Thoracic aorta (tissue), 2 donors: ENCODE measurements at regions not wholly inside any gene's neighbourhood (a gene's known extent, or its start where the extent isn't known, plus 50 kb on each side); places are given as distances from the start of the nearest gene placed in this dataset.
"Not testable (repeated sequence)": the region's sequence is repeated elsewhere in the genome, so short reads cannot be mapped to it uniquely, and the experiment has no call there.

Source experiments
- ATAC-seq: fragments of 150-250 bp; one replicate; pipeline ENCODE4 v1.8.0; 2017; ENCODE audit warnings: low read depth; ENCODE audit not compliant: insufficient number of reproducible peaks, low FRiP score
- DNase-seq: peaks from one replicate; pipeline ENCODE4 v3.0.0-alpha.2; 2020; ENCODE audit warnings: low spot score
- H3K27ac ChIP-seq, 2 donors: fragments of 200-600 bp; sonication (generic); 1 replicate in 1 of 2; 2 replicates in 1 of 2; pipeline ENCODE4 v1.5.1; 2016; ENCODE audit warnings: mild to moderate bottlenecking in 2 of 2, moderate library complexity in 2 of 2
- H3K27me3 ChIP-seq: fragments of 200-600 bp; sonication (generic); replicated peaks from 2 replicates; pipeline ENCODE4 v1.6.0; 2016; ENCODE audit warnings: mild to moderate bottlenecking; ENCODE audit not compliant: insufficient read depth
- H3K36me3 ChIP-seq: fragments of 200-600 bp; sonication (generic); one replicate; pipeline ENCODE4 v1.5.1; 2016
- H3K4me1 ChIP-seq, 2 donors: fragments of 200-600 bp; sonication (generic); 1 replicate in 1 of 2; 2 replicates in 1 of 2; pipeline versions ENCODE4 v1.5.1 to v1.6.0; 2016; ENCODE audit warnings: low read depth in 2 of 2, mild to moderate bottlenecking in 1 of 2; ENCODE audit not compliant: control insufficient read depth in 1 of 2
- H3K4me3 ChIP-seq: fragments of 200-600 bp; sonication (generic); 2 replicates; pipeline ENCODE4 v1.5.1; 2016; ENCODE audit warnings: mild to moderate bottlenecking
- H3K9me3 ChIP-seq: fragments of 200-600 bp; sonication (generic); 2 replicates; pipeline ENCODE4 v1.5.1; 2016
- CTCF ChIP-seq: fragments of 200-600 bp; sonication (generic); IDR thresholded peaks from one replicate; pipeline ENCODE4 v1.5.1; 2019; ENCODE audit warnings: antibody characterized with exemption

GRCh38 chr5:32859211-32859641 is 148.1 kb downstream of the NPR3 start:
- Histone ChIP-seq H3K9me3 (peaks cover 3% of the 10 kb centered on the region), H3K27ac (no peak overlapping the region), H3K27me3 (no peaks in the 10 kb centered on the region), H3K36me3 (no peaks in the 10 kb centered on the region), H3K4me1 (no peaks in the 10 kb centered on the region), H3K4me3 (no peak overlapping the region)
- DNase-seq = no peak
- ATAC-seq = no peak
- no peak for TF ChIP-seq CTCF

- DNase-seq (no peak), ATAC-seq (no peak)
- no peaks in the 10 kb centered on the region for H3K4me1 ChIP-seq
- no peaks in the 10 kb centered on the region for H3K36me3 ChIP-seq
- no peak overlapping the region for H3K27ac ChIP-seq
- H3K4me3 ChIP-seq = no peak overlapping the region
- no peaks in the 10 kb centered on the region for H3K9me3 ChIP-seq
- no peaks in the 10 kb centered on the region for H3K27me3 ChIP-seq
- TF ChIP-seq CTCF = no peak
Observed at GRCh38 chr5:32865475-32865874, 154.4 kb downstream of the NPR3 start.

- no peaks in the 10 kb centered on the region for H3K4me1 ChIP-seq
- no peaks in the 10 kb centered on the region for H3K9me3 ChIP-seq
- no peak for ATAC-seq
- TF ChIP-seq CTCF = no peak
- H3K4me3 ChIP-seq = no peak overlapping the region
- no peaks in the 10 kb centered on the region for H3K27me3 ChIP-seq
- no peaks in the 10 kb centered on the region for H3K36me3 ChIP-seq
- no peak for DNase-seq
- no peak overlapping the region for H3K27ac ChIP-seq
Observed at GRCh38 chr5:32866138-32866537, 155.0 kb downstream of the NPR3 start.

- Histone ChIP-seq H3K4me1 (no peaks in the 10 kb centered on the region), H3K9me3 (peaks cover 12% of the 10 kb centered on the region), H3K36me3 (no peaks in the 10 kb centered on the region), H3K27me3 (no peaks in the 10 kb centered on the region), H3K27ac (no peak overlapping the region), H3K4me3 (no peak overlapping the region)
- no peak for DNase-seq
- TF ChIP-seq CTCF = no peak
- ATAC-seq = no peak
Observed at GRCh38 chr5:32869216-32869615, 158.1 kb downstream of the NPR3 start.

GRCh38 chr5:32876791-32877190 is 165.7 kb downstream of the NPR3 start:
- Histone ChIP-seq H3K4me3 (no peak overlapping the region), H3K27ac (no peak overlapping the region), H3K27me3 (no peaks in the 10 kb centered on the region), H3K36me3 (no peaks in the 10 kb centered on the region), H3K4me1 (no peaks in the 10 kb centered on the region), H3K9me3 (peaks cover 12% of the 10 kb centered on the region)
- no peak for ATAC-seq
- no peak for TF ChIP-seq CTCF
- no peak for DNase-seq

GRCh38 chr5:32879364-32879763 is 168.2 kb downstream of the NPR3 start:
- H3K27me3 ChIP-seq, H3K4me1 ChIP-seq, H3K27ac ChIP-seq, ATAC-seq, H3K4me3 ChIP-seq, DNase-seq, H3K36me3 ChIP-seq, H3K9me3 ChIP-seq: not testable (repeated sequence)
